NCI-H345 treated with DMSO at 0.1 percent for 48 hours (cell line): ENCODE measurements at regions not wholly inside any gene's neighbourhood (a gene's known extent, or its start where the extent isn't known, plus 50 kb on each side); places are given as distances from the start of the nearest gene placed in this dataset.

Experiments used
- DNase-seq: peaks from one replicate; lab custom pipeline; 2025; ENCODE audit not compliant: unreplicated experiment; lab: John Stamatoyannopoulos, UW

DNA sequence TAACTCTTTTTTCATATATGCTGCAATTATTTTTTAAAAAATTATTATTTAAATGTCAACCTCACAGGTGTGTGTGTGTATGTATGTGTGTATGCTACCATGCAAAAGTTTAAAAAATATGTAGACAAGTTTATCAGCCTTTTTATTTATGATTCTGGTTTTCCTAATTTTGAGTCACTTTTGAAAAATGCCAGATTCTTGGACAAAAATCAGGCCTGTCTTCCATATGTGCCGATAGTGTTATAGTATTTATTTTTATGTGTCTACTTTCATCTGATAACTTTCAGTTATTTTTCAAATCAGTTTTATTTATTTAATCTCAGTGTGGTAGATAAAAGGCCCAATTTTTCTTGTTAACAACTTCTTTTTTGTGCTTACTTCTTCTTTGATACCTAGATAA is 176.2 kb downstream of the RDH14 start:
- DNase-seq = no peak

DNA sequence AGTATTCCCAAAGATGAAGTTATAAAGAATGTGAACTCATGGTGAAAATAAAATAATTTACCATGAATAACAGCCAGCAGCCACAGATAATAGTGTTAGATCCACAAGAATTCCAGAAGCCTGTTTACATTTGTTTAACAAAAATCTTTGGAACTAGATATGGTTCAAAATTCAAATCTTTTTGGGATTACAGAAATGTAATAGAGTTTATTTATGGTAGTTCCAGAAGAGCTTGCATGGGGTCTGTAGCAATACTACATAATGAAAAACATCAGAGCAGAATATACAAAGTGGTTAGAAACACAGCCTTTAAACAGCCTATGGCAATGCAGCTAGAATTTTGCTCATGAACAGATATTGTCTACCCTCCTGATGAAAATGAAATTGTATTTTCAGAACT is 179.1 kb downstream of the RDH14 start:
- no peak for DNase-seq

DNA sequence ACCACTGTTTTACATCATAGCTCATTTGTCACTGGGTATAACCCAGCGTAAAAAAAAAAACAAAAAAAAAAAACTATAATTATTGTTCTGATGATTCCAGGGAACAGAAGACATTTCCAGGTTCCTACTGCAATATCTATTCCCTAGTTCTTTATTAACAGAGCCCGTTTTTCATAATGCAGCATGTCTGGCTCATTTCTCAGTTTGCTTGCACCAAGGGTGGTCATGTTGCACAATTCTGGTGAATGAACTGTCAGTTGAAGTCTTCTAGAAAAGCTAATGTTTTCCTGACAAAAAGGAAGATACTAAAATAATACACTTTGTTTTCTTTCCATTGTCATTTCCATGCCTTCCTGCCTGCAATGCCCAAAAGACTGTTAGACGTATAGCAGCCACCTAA is 180.1 kb downstream of the RDH14 start:
- DNase-seq = no peak

DNA sequence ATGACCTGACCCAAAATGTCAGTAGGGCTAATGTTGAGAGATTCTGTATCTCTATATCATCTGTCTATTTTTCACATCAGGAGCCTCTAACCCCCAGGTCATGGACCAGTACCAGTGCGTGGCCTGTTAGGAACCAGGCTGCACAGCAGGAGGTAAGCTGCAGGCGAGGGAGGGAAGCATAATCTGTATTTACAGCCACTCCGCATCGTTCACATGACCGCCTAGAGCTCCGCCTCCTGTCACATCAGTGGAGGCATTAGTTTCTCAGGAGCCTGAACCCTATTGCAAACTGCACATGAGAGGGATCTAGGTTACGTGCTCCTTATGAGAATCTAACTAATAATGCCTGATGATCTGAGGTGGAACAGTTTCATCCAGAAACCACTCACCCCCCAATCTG is 180.6 kb downstream of the RDH14 start:
- no peak for DNase-seq

DNA sequence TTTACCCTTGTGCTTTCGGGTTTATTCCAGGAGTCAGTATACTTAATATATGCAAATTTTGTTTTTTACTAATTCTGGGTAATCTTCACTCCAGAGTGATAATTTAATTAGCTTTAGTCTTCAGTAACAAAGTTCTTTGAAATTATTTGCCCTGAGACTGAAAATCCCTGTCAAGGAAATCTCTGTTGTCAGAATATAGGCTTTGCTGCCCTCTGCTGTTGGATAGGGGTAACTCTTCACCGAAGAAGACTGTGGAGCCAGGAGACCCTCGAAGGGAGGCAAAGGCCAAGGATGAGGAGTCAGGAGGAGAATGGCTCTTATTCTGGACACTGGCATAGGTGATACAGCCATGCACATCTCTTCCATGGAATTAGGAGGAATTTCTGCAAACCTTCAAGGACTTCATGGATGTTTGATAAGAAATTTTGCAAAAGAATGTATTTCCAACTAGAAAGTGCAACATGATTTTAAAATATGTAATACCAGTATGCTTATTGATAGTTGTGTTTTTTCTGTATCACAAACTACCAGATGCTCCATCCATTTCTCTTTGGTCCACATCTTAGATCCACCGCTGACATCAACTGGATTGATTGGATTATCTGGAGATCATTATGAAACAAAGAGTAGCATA is 182.3 kb downstream of the RDH14 start:
- DNase-seq = peak; percentile 77

DNA sequence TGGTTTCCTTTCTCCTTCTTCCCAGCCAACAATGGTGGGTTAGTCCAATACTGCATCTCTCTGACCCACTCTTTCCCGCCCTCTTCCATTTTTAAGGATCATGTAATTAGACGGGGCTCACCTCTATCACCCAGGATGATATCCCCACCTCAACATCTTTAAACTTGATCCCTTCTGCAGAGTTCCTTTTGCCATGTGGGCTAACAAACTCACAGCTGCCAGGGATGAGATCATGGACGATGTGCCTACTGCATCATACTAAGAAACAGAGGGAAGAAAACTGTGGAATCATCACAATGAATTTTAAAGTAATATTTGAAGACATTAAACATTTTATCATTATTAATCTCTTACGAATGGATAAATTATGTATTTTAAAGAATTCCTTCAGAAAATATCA is 183.5 kb downstream of the RDH14 start:
- no peak for DNase-seq

DNA sequence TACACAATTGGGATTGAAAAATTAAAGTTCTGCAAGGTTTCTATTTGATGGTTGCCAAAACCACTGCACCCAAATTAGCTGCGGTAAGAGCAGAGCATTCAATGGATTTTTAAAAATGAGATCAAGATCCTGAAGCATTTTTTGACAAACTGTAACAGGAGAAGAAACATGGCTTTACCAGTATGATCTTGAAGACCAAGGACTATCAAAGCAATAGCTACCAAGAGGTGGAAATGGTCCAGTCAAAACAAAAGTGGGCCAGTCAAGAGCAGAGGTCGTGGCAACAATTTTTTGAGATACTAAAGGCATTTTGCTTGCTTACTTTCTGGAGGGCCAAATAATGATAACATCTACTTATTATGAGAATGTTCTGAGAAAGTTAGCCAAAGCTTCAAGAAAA is 186.8 kb downstream of the RDH14 start:
- DNase-seq = no peak

DNA sequence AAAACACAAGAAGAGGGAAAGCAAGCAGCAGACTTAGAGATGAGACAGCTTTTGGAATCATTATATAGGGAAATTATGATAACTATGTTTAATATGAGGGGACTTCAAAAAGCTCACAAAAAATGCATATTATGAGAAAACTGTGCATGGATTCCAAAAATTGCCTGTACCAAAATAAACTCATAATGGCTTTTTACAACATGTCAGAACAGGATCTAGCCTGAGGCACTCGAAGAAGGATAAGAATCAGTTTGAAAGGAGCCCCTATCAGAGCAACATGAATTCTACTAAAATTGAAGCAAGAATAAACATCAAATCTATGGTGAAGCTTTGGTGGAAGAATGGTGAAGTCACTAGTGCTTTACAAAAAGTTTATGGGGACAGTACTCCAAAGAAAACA is 187.4 kb downstream of the RDH14 start:
- no peak for DNase-seq

DNA sequence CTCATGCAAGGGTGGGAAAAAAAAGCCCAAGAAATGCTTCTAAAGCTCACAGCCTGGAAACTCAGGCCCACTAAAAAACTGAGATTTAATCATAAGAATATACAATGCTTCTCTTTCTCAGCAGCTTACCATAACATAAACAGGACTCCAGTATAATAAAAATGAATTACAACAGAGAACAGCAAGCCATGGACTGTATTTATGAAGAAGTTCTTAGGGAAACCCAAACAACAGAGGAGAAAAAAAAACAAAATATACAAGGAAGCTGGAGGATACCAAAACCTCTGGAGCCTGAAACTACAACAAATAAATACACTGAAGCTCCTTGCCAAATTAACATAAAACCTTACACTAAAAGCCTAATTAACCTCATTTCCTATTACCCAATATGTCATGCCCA is 187.8 kb downstream of the RDH14 start:
- DNase-seq = no peak

DNA sequence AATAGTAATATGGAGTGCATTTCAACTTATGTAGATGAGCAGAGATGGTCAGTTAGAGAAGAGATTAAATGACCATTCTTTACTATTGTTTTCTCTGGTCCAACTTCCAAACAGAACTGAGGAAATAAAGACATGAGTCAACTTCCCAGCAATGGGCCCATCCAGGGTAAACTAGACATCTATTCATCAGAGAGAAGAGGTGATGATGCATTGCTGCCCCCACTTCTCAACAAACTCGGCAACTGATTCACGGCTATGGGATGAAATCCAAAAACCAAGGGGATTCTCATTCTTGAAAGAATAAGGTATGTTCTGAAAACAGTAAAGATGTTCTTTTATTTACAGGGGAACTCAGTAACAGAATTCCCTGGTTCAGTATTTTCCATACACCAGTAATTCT is 190.7 kb downstream of the RDH14 start:
- no peak for DNase-seq

DNA sequence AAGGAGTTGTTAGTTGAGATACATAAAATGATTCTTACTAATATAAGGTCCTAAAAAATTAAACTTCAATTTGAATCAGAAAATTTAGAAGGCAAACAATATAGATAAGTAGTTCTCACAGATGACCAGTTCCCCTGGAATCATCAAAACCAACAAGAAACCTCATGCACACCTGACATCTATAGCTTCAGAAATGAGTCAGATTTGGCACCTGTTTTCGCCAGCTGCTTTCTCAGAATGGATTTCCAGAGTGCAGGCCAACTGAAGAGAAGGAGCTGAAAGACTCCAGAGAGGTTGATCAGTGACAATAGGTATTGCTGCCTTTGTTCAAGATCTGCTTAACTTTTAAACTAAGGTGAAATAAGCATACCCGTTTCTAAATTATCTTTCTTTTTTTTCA is 192.4 kb downstream of the RDH14 start:
- DNase-seq = no peak

DNA sequence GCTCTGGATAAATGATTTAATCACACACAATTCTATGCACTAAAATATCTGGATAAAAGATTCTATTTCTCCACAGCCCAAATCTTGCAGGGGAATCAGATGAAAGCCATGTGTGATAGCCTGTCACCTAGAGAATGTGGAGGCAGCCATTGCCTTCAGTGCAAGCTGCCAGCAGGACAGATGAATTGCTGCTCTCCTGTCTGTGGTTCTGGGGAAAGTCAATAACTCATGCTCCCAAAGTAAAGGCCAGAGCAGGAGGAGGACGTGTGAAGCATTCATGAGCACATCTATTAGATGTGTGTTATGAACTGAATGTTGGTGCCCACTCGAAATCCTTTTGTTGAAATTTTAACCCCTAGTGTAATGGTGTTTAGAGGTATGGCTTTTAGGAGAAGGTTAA is 195.1 kb downstream of the RDH14 start:
- DNase-seq = no peak

DNA sequence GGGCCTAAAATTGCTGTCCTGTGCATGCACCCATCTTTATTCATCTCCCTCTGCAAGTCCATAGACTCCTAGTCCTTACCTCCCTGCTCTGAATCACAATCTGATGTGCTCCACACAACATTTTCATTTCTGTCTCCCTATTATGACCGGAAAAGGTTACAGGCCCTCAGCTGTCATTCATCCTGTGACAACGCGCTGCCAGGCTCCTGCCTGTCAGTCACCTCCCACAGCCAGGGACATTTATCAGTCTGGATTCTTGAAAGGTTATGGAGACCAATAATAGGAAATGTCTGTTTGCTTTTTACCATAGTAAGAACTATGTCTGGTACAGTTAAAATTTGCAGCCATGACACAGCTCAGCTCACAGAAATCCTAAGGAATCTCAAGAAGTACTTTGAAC is 197.1 kb downstream of the RDH14 start:
- no peak for DNase-seq

DNA sequence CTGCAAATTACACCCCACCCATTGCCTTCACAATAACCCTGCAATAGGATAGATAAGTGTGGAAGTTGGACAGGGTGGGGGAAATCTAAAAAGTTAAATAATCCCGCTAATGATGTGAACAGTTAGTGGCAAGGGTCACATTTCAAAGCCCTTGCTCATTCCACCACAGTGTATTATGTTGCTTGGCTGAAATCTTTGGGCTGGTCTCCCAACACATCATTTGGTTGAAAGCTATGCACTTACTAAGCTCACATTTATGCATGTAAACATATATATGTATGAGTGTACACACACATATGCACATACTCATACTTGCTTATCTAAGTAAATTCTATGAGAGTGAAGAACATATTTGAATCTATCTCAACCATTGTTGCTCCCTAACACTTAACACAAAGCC is 197.8 kb downstream of the RDH14 start:
- DNase-seq = no peak

DNA sequence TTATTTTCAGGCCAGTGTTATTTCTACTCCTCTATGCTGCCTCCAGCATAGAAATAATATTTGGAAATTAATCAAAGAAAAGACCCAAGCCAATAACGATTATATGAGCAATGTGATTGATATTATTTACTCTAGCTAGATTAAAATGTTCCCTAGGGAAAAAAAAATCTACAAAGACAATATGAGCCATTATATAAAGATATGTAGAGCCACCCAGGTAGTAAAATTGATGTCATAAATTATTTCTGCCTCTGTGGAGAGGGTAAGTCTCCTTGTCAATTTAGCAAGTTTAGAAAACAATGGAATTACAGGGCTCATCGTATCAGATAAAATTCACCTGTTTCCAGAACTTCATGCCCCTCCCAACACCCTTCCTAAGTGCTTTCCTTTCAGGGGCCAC is 202.9 kb downstream of the RDH14 start:
- DNase-seq = no peak

DNA sequence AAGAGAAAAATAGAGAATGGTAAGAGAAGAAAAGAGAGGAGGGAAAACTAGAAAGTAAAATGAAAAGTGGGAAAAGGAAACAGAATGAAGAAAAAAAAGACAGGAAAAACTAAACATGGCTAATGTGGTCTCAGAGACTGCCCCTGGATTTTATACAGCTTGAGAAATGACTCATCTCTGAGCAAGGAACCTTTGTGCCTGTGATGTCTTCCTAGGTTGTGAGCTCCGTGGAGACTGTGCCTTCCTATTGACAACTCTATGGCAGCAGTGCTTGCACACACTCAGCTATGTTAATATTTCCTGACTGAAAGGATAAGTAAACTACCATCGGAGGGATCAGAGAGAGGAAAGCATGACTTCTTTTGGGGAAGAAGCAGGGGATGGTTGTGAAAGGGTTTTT is 203.8 kb downstream of the RDH14 start:
- DNase-seq = no peak

DNA sequence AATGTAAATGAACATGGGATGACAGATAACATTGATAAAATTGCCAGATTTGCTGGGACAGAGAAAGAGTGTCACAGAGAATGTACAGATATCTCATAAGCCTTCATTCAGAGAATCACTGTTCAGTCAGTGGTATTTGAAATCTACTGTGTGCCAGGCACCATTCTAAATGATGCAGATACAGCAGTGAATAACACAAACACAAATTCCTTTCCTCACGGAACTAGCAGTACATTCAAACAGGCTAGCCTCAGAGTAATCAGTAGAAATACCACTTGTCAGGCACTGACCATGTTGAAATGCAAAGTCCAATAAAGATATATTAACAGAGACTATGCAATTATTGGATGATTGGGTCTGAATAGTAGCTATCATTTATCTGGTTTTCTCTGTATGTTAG is 211.0 kb downstream of the RDH14 start:
- no peak for DNase-seq

DNA sequence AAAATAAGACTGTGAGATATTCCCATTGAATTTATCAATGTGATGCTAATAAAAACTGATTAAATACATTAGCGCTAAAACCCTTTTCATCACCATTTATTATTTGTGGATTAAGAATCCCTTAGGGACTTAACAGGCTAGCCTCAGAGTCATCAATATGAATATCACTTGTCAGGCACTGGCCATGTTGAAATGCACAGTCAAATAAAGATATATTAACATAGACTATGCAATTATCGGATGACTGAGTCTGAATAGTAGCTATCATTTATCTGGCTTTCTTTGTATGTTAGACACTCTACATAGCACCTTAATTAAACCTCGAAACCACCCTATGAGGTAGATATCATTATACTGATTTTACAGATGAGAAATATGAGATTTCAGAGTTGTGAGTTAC is 213.6 kb downstream of the RDH14 start:
- DNase-seq = no peak

DNA sequence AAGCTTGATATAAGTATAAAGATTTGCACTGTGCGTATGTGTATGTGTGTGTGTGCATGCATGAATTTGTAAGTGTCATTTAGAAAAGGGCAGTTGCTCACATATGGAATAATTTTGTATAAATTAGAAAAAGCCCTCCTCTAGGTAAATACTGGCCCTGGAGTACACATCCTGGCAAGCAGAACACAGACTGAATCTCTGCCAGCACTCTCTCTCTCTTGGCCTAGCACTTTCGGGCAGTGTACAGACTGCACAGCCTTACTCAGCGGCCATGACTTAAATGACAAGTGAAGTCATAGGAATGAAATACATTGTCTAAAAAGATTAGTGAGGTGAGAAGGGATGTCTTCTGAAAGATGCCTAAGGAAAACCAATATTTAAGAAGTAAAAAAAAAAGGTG is 214.1 kb downstream of the RDH14 start:
- no peak for DNase-seq

DNA sequence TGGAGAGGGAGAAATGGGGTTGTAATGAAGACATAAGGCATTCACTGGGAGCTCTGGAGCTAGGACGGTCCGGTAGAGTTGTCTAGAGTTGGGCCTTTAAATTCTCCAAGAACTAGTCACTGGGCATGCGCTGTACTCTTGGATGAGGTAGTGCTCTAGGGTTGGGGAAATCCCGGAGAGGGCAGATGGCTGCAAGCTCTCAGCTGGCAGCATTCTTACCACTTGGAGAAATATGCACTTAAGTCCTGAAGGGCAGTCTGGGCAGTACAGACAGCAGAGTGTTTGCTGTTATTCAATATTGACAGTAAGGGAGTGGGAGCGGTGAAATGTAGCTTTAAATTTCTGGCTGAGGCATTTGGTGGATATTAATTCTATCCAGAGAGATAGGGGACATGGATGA is 214.6 kb downstream of the RDH14 start:
- no peak for DNase-seq

DNA sequence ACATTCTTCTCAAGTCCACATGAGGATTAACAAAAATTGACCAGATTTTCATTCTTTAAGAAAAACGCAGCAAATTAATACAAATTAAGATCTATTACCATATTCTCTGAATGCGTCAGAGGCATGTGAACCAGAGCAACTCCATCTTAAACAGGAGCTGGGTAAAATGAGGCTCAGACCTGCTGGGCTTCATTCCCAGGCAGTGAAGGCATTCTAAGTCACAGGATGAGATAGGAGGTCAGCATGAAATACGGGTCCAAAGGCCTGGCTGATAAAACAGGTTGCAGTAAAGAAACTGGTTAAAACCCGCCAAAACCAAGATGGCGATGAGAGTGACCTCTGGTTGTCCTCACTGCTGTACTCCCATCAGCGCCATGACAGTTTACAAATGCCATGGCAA is 217.6 kb downstream of the RDH14 start:
- DNase-seq = no peak

DNA sequence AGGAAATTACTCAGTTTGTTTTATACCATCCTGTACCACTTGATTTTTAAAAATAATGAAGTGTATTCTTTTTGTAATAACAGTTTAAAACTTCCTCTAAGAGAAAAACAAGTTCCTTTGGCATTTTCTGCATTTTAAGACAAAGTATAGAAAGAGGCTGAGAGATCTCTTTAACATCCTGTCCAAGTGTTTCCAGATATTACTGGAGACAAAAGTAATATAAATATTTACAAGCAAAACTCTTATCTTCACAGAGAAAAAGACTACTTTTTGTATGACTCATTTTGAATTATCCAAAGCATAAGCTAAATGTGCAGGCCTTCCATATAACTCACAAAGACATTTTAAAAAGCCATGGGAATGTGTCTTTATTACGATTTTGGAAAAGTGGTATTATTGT is 221.1 kb downstream of the RDH14 start:
- no peak for DNase-seq

DNA sequence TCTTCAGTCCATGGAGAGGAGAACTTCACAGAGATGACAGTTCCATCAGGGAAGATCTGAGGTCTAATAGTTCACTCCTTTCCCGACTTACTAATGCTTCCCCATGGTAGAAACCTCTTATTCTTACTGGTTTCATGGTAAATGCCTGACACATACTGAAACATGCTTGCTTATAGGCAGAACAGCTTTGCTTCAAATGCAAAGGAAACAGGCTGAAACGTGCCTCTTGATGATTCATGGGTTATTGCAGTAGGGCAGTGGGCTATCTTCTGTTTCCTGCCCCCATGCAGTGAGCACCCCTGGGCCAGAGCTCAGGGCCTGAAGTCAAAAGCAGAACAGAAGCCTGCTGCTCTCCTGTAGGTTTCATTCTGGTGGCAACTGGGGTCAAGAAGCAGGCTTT is 223.5 kb downstream of the RDH14 start:
- DNase-seq = no peak

DNA sequence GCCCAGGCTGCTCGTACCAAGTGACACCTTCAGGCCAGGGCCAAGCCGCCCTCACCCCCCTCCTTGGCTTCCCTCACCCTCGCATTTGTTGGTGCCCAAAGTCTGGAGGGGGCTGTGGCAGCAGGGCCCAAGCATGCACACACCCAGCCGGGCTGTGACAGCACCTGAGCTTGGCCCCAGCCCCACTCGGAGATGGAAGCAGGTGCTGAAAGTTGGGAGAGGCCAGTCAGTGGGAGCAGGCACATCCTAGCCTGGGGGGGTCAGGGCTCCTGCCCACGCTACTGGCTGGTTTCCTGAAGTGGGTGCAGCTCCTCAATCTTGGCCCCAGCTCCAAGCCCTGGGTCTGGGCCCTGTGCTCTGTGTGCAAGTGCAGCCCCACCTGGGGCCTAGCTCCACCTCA is 228.0 kb downstream of the RDH14 start:
- no peak for DNase-seq
